ENCODE measurements at regions not wholly inside any gene's neighbourhood (a gene's known extent, or its start where the extent isn't known, plus 50 kb on each side); places are given as distances from the start of the nearest gene placed in this dataset.

GRCh38 chr5:2998106-2998505, 246.6 kb upstream of the IRX2 start:
- DNase-seq, result no peak
- H3K9me2 ChIP-seq (replicated peaks; ENCODE audit: low read length), result no peaks in the 10 kb centered on the region
- no peak overlapping the region for H3K4me2 ChIP-seq (ENCODE audit: low read length)
- no peak overlapping the region for H2AFZ ChIP-seq (ENCODE audit: low read length)
- intact Hi-C loops (cut with micrococcal nuclease), result no loop called here
- no peaks in the 10 kb centered on the region for H3K9me3 ChIP-seq (ENCODE audit: low read length)
- H4K20me1 ChIP-seq (ENCODE audit: low read length), result no peaks in the 10 kb centered on the region
- no TSS peak for BruUV-seq (replicated peaks)
- 0 out of 2 replicates have a peak, but pooled peaks cover 8% of the 10 kb centered on the region for H3K27me3 ChIP-seq (ENCODE audit: low read length)
- CTCF ChIA-PET, result no interaction called here
- TF ChIP-seq EZH2phosphoT487 (IDR thresholded peaks at IDR 0.05; ENCODE audit: borderline replicate concordance, low read length) (no peak), EZH2 (IDR thresholded peaks at IDR 0.05; ENCODE audit: low read length, unreplicated experiment) (no peak)
- TF ChIP-seq, protein P1, sequence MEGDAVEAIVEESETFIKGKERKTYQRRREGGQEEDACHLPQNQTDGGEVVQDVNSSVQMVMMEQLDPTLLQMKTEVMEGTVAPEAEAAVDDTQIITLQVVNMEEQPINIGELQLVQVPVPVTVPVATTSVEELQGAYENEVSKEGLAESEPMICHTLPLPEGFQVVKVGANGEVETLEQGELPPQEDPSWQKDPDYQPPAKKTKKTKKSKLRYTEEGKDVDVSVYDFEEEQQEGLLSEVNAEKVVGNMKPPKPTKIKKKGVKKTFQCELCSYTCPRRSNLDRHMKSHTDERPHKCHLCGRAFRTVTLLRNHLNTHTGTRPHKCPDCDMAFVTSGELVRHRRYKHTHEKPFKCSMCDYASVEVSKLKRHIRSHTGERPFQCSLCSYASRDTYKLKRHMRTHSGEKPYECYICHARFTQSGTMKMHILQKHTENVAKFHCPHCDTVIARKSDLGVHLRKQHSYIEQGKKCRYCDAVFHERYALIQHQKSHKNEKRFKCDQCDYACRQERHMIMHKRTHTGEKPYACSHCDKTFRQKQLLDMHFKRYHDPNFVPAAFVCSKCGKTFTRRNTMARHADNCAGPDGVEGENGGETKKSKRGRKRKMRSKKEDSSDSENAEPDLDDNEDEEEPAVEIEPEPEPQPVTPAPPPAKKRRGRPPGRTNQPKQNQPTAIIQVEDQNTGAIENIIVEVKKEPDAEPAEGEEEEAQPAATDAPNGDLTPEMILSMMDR (conservative IDR thresholded peaks at IDR 0.05; ENCODE audit: low read depth, low read length), result no peak
- POLR2A ChIA-PET (ENCODE audit: unreplicated experiment), result no interaction called here
- no peak for ATAC-seq
- H3F3A ChIP-seq (ENCODE audit: low read length, unreplicated experiment), result no peaks in the 10 kb centered on the region
- no peak overlapping the region for H3K4me3 ChIP-seq (ENCODE audit: low read length)
- H3K36me3 ChIP-seq (ENCODE audit: low read depth, low read length), result no peaks in the 10 kb centered on the region
- no peak overlapping the region for H3K9ac ChIP-seq (ENCODE audit: low read length)
- H3K79me2 ChIP-seq (ENCODE audit: low read length), result no peaks in the 10 kb centered on the region
- H3K27ac ChIP-seq (ENCODE audit: low read length), result no peak overlapping the region
- H3K4me1 ChIP-seq (ENCODE audit: insufficient read depth, low read length), result no peaks in the 10 kb centered on the region

- H4K20me1 ChIP-seq (ENCODE audit: low read length), result no peaks in the 10 kb centered on the region
- DNase-seq, result no peak
- H3K79me2 ChIP-seq (ENCODE audit: low read length), result no peaks in the 10 kb centered on the region
- H3K9me3 ChIP-seq (ENCODE audit: low read length), result no peaks in the 10 kb centered on the region
- H3K36me3 ChIP-seq (ENCODE audit: low read depth, low read length), result no peaks in the 10 kb centered on the region
- H3F3A ChIP-seq (ENCODE audit: low read length, unreplicated experiment), result no peaks in the 10 kb centered on the region
- H3K27ac ChIP-seq (ENCODE audit: low read length), result no peak overlapping the region
- H3K9ac ChIP-seq (ENCODE audit: low read length), result no peak overlapping the region
- CTCF ChIA-PET, result no interaction called here
- POLR2A ChIA-PET (ENCODE audit: unreplicated experiment), result no interaction called here
- H3K4me1 ChIP-seq (ENCODE audit: insufficient read depth, low read length), result no peaks in the 10 kb centered on the region
- no peak overlapping the region for H2AFZ ChIP-seq (ENCODE audit: low read length)
- ATAC-seq, result no peak
- BruUV-seq (replicated peaks), result no TSS peak
- H3K9me2 ChIP-seq (replicated peaks; ENCODE audit: low read length), result no peaks in the 10 kb centered on the region
- H3K27me3 ChIP-seq (ENCODE audit: low read length), result 0 out of 2 replicates have a peak, but pooled peaks cover 8% of the 10 kb centered on the region
- TF ChIP-seq EZH2 (IDR thresholded peaks at IDR 0.05; ENCODE audit: low read length, unreplicated experiment) (no peak), EZH2phosphoT487 (IDR thresholded peaks at IDR 0.05; ENCODE audit: borderline replicate concordance, low read length) (no peak)
- TF ChIP-seq, protein P1 (conservative IDR thresholded peaks at IDR 0.05; ENCODE audit: low read depth, low read length), result no peak
- intact Hi-C loops (cut with micrococcal nuclease), result no loop called here
- H3K4me3 ChIP-seq (ENCODE audit: low read length), result no peak overlapping the region
- no peak overlapping the region for H3K4me2 ChIP-seq (ENCODE audit: low read length)
These were observed 245.7 kb upstream of the IRX2 start for GRCh38 chr5:2997179-2997578.

GRCh38 chr5:2996687-2997086, 245.2 kb upstream of the IRX2 start:
- H3K36me3 ChIP-seq (ENCODE audit: low read depth, low read length), result no peaks in the 10 kb centered on the region
- H3K4me1 ChIP-seq (ENCODE audit: insufficient read depth, low read length), result no peaks in the 10 kb centered on the region
- POLR2A ChIA-PET (ENCODE audit: unreplicated experiment), result no interaction called here
- H3K9me3 ChIP-seq (ENCODE audit: low read length), result no peaks in the 10 kb centered on the region
- H3K79me2 ChIP-seq (ENCODE audit: low read length), result no peaks in the 10 kb centered on the region
- no peak overlapping the region for H3K4me2 ChIP-seq (ENCODE audit: low read length)
- H3F3A ChIP-seq (ENCODE audit: low read length, unreplicated experiment), result no peaks in the 10 kb centered on the region
- H3K27ac ChIP-seq (ENCODE audit: low read length), result no peak overlapping the region
- no peak overlapping the region for H3K4me3 ChIP-seq (ENCODE audit: low read length)
- BruUV-seq (replicated peaks), result no TSS peak
- no peaks in the 10 kb centered on the region for H3K9me2 ChIP-seq (replicated peaks; ENCODE audit: low read length)
- intact Hi-C loops (cut with micrococcal nuclease), result no loop called here
- H4K20me1 ChIP-seq (ENCODE audit: low read length), result no peaks in the 10 kb centered on the region
- H2AFZ ChIP-seq (ENCODE audit: low read length), result no peak overlapping the region
- CTCF ChIA-PET, result no interaction called here
- DNase-seq (no peak), ATAC-seq (no peak)
- TF ChIP-seq EZH2 (IDR thresholded peaks at IDR 0.05; ENCODE audit: low read length, unreplicated experiment) (no peak), EZH2phosphoT487 (IDR thresholded peaks at IDR 0.05; ENCODE audit: borderline replicate concordance, low read length) (no peak)
- TF ChIP-seq, protein P1 (conservative IDR thresholded peaks at IDR 0.05; ENCODE audit: low read depth, low read length), result no peak
- H3K9ac ChIP-seq (ENCODE audit: low read length), result no peak overlapping the region
- 0 out of 2 replicates have a peak, but pooled peaks cover 8% of the 10 kb centered on the region for H3K27me3 ChIP-seq (ENCODE audit: low read length)
